MM.1S (cell line): ENCODE measurements at regions not wholly inside any gene's neighbourhood (a gene's known extent, or its start where the extent isn't known, plus 50 kb on each side); places are given as distances from the start of the nearest gene placed in this dataset.

Experiments
- EZH2 ChIP-seq: fragments of 300-600 bp; sonication (generic); optimal IDR thresholded peaks from 2 replicates; pipeline ENCODE3; 2017; ENCODE audit warnings: low read depth, mild to moderate bottlenecking, antibody characterized with exemption, low read length, mixed read lengths
- EZH2phosphoT487 ChIP-seq: fragments of 300-600 bp; sonication (generic); IDR thresholded peaks from 2 replicates; pipeline ENCODE4 v1.6.1; 2018; ENCODE audit warnings: antibody characterized with exemption, low read length
- TF ChIP-seq, protein P1 (sequence below): fragments of 300-600 bp; sonication (generic); IDR thresholded peaks from 2 replicates; pipeline ENCODE4 v1.5.1; 2016; ENCODE audit warnings: antibody characterized with exemption, low read length, mixed read lengths

- TF ChIP-seq, protein P1, sequence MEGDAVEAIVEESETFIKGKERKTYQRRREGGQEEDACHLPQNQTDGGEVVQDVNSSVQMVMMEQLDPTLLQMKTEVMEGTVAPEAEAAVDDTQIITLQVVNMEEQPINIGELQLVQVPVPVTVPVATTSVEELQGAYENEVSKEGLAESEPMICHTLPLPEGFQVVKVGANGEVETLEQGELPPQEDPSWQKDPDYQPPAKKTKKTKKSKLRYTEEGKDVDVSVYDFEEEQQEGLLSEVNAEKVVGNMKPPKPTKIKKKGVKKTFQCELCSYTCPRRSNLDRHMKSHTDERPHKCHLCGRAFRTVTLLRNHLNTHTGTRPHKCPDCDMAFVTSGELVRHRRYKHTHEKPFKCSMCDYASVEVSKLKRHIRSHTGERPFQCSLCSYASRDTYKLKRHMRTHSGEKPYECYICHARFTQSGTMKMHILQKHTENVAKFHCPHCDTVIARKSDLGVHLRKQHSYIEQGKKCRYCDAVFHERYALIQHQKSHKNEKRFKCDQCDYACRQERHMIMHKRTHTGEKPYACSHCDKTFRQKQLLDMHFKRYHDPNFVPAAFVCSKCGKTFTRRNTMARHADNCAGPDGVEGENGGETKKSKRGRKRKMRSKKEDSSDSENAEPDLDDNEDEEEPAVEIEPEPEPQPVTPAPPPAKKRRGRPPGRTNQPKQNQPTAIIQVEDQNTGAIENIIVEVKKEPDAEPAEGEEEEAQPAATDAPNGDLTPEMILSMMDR = no peak
- no peak for TF ChIP-seq EZH2phosphoT487
- TF ChIP-seq EZH2 = no peak
Observed at GRCh38 chr5:163807781-163808180, 302.4 kb downstream of the MAT2B start.
